ENCODE measurements at regions not wholly inside any gene's neighbourhood (a gene's known extent, or its start where the extent isn't known, plus 50 kb on each side); places are given as distances from the start of the nearest gene placed in this dataset.
"Not testable (repeated sequence)": the region's sequence is repeated elsewhere in the genome, so short reads cannot be mapped to it uniquely, and the experiment has no call there.

DNA sequence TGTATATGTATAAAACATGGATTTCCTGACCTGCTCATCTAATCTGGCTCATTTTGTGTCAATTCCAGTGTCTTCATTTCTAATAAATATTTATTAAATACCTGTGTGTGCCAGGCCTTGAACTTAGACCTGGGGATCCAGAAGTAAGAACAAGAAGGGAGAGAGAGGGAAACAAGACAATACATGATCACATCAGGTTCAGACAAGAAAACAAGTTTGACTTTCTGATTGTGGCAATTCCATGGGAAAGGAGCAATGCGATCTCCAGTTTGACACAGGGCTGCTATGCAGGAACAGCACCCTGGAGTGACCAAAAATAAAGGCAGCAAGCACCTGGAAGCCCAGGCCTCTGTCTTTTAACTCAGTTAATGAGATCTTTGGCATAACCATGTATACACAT lies 198.1 kb upstream of the ACTBL2 start:
- DNase-seq (ENCODE audit: low read depth in 2 of 2), result no peak

DNA sequence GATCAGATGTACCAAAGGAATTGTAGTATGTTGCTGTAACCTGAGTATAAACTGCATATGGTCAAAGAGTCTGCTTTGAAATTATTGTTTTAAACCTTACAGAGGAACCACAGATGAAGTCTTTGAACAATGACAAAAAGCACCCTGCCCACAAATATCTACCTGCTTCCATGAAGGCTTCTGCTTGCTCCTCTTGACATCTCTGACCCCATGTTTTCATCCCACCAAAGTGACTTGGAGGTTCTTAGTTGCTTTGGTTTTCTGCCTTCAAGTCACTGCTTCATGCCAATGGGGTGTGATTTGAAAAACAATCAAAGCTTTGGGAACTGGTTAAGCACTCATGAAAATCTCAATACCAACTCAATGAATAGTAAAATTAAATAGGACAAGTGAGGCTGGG lies 194.6 kb upstream of the ACTBL2 start:
- DNase-seq (ENCODE audit: low read depth in 2 of 2), result no peak

DNA sequence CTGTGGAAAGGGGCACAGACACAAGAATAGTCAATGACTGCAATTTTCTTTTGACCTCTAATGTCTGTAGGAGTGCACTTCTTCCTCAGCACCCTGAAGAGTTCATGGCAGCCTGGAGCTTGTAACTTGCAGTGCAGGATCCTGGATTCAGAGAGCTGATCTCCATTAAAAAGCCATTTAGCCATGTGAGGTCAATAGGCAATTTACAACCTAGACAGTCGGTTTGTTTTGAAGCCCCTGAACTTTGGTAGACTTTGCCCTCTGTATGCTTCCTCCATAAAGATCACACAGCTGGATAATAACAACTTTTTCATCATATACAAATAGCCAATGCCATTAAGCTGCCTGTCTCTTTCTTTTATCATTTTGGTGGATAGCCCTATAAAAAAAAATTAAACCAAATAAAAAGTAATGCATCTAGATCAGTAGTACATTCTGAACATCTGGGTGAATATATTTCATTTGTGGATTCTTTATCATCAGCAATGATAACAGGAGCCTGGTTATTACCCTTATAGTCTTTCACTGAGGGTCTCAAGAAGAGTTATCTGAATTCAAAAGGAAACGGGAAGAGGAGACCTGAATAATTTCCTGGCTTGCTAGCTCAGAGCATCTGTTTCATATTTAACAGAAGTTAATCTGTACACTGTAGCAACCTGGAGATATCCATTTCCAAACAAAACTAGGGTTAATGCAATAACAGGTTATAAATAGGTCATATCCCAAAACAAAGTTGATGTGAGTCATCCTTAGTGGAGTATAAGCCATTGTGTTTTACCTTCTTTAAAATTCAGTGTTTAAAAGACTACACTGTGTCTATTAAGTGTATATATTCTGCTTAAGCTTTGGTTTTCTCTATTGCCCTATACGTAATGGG lies 193.8 kb upstream of the ACTBL2 start:
- no peak for DNase-seq (ENCODE audit: low read depth in 2 of 2)

- no peak for DNase-seq (ENCODE audit: low read depth in 2 of 2)
Observed at GRCh38 chr5:57675236-57675635, 192.6 kb upstream of the ACTBL2 start.

GRCh38 chr5:57671371-57671770 lies 188.8 kb upstream of the ACTBL2 start:
- DNase-seq (ENCODE audit: low read depth in 2 of 2), result no peak

GRCh38 chr5:57666582-57666981 lies 184.0 kb upstream of the ACTBL2 start:
- no peak for DNase-seq (ENCODE audit: low read depth in 2 of 2)

DNA sequence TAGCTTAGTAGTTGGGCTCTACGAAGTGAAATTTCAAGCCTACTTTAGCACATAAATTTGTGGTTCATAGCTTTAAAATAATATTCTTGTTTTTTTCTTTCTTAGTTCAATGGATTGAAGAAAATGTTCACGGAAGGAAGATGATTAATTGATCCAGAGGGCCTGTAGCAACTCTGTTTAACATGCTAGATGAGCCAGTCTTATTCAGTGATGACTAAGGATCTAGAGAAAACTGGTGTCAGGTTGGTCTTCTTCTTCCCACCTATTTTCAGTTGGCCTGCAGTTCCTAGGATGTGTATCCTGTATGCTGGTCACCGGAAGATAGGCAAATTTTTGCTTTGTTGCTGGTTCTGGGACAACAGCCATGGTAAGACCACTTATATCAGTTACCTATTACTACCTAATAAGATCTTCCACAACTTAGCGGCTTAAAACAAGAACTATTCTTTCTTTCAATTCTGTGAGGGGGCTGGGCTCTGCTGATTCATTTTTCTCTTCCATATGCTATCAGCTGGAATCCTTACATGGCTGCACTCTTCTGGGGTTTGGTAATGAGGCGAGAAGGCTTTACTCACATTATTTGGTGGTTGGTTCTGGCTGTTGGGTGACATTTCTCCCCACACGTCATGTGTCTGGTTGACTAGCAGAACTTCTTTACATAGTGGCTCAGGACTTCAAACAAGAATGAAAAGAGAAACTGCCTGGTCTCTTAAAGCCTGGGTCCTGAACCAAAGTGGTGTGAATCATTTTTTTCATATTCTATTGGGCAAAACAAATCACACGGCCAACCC lies 182.7 kb upstream of the ACTBL2 start:
- DNase-seq (ENCODE audit: low read depth in 2 of 2), result no peak

- DNase-seq (ENCODE audit: low read depth in 2 of 2), result no peak
Observed at GRCh38 chr5:57664700-57665099, 182.1 kb upstream of the ACTBL2 start.

DNA sequence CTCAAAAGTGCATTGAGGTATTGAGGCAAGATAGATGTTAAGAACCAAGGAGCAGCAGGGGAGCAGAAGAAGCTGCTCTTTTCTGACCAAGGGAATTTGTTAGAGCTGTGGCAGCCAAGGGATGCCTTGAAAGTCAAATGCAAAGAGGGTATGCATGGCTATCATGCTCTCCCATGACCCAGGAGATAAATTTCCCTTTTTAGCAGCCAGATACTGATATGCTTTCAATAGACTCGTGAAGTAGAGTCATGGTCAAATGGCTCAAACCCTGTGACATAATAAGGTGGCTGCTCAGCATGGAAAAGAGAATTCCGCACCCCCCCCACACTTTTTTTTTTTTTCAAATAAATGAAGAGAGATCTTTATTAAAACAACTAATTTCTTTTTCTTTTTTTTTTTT lies 180.9 kb upstream of the ACTBL2 start:
- DNase-seq (ENCODE audit: low read depth in 2 of 2), result no peak

DNA sequence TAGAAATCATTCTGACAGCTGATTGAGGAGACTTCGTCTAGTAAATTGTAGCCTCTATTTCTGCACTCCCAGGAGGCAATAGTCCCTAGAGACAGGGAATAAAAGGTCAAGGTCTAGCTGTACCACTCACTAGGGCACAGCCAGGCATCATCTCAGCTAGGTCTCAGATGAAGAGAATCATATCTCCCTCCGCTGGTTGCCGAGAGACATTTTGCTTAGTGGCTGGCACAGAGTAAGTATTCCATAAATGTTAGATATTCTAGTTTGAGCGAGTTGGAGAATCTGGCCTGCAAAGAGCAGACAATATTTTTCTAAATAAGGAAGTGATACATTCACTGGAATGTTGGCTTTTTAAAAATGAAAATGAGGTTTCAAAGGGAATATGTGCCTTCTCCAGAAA lies 180.4 kb upstream of the ACTBL2 start:
- DNase-seq (ENCODE audit: low read depth in 2 of 2), result no peak

GRCh38 chr5:57659886-57660285 lies 177.3 kb upstream of the ACTBL2 start:
- DNase-seq (ENCODE audit: low read depth in 2 of 2), result no peak

GRCh38 chr5:57658018-57658417 lies 175.4 kb upstream of the ACTBL2 start:
- no peak for DNase-seq (ENCODE audit: low read depth in 2 of 2)

DNA sequence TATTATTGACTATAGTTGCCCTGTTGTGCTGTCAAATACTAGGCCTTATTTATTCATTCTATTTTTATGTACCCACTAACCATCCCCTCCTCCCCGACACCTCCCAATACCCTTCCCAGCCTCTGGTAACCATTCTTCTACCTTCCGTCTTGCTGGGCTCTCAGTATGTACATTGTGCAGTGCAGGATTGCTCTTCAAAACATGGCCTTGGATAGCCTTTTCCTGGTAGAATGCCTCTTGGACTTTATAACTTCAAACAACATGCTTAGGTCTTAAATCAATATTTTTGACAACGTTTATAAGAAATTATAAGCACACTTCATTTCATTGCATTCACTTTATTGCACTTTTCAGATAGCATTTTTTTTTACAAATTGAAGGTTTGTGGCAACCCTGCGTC lies 172.6 kb upstream of the ACTBL2 start:
- DNase-seq (ENCODE audit: low read depth in 2 of 2), result no peak

GRCh38 chr5:57653636-57654290 lies 171.2 kb upstream of the ACTBL2 start:
- no peak for DNase-seq (ENCODE audit: low read depth in 2 of 2)

- DNase-seq (ENCODE audit: low read depth in 2 of 2), result no peak
Observed at GRCh38 chr5:57651127-57651526, 168.5 kb upstream of the ACTBL2 start.

DNA sequence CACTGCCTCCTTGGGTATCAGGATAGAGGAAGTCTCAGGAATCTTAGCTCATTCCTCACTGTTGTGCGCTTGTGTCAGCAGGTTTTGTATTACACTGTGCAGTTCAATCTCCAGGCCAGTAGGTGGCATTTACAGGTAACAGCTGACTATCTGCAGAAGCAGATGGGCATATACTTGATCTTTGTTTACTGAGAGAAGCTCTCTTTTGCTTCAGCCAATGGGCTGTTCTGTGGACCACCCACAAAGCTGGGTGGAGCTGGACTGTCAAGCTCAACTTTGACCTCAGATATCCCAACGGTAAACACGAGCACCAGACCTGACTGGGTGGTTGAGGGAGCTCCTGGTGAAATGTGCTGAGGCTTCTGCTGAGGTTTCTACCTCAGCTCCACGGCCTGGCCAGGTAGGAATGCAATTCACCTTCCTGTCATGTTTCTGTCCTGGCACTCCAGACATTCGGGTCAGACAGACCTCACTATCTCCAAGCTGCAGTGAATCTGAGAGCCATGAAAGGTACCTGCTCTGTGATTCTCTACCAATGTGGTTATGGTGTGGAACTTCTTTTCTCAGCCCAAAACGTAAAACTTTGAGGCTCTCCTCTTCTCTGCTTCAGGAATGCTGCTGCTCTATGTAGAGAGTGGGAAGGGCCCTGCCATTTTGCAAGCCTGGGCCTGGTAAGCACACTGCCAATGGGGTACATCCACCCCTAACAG lies 167.9 kb upstream of the ACTBL2 start:
- no peak for DNase-seq (ENCODE audit: low read depth in 2 of 2)

GRCh38 chr5:57642698-57643097 lies 160.1 kb upstream of the ACTBL2 start:
- DNase-seq (ENCODE audit: low read depth in 2 of 2), result no peak

- no peak for DNase-seq (ENCODE audit: low read depth in 2 of 2)
Observed at GRCh38 chr5:57642066-57642465, 159.5 kb upstream of the ACTBL2 start.

DNA sequence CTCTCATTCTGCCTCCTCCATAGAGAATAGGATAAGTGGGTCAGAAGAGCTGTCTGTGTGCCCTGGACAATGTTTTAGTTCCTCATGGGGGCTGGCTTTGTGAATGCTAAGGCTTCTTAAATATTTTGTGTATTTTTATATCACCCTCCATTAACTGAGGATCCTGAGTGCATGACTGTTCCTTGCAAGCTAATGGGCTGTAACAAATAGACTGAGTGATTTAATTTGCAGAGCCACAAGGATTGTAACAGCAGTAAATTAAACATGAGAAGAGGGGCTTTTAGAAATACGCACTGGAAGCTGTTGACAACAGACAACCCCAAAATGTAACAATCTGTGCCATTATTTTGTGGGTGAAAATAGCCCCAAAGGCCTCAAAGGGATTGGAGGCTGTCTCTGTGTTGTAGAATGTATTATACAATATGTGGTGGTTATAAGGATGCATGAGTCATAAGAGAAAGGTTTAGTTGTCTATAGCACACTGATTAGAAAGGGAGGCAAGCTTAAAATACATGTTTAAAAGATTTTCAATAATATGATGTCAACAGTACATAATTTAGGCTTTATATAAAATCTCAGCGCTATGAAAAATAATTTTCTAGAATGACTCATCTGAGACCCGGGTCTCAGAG lies 152.7 kb upstream of the ACTBL2 start:
- no peak for DNase-seq (ENCODE audit: low read depth in 2 of 2)

- DNase-seq (ENCODE audit: low read depth in 2 of 2), result no peak
Observed at GRCh38 chr5:57632937-57633336, 150.3 kb upstream of the ACTBL2 start.

GRCh38 chr5:57631139-57631538 lies 148.5 kb upstream of the ACTBL2 start:
- not testable (repeated sequence) for DNase-seq (ENCODE audit: low read depth in 2 of 2)
